IMR-90 (cell line): ENCODE measurements at regions not wholly inside any gene's neighbourhood (a gene's known extent, or its start where the extent isn't known, plus 50 kb on each side); places are given as distances from the start of the nearest gene placed in this dataset.

Experiments
- ATAC-seq: fragments of 200-7000 bp; cut with Tn5 transposase; 2 replicates; pipeline ENCODE4 v1.9.1; 2020; ENCODE audit warnings: low read depth, mild to moderate bottlenecking, moderate library complexity
- BruUV-seq: library from RNA; stranded (reverse); fragments of 400-500 nt; replicated peaks from 2 replicates; lab custom pipeline; 2021; lab: Mats Ljungman, UMichigan
- CTCF ChIA-PET: fragments of 300-600 bp; formaldehyde crosslinking; extraction: SDS; loops from one replicate; lab custom pipeline; 2021; ENCODE audit warnings: antibody characterized with exemption; lab: Yijun Ruan, JAX
- POLR2A ChIA-PET: fragments of 300-600 bp; sonication (Branson Sonifier 250); formaldehyde crosslinking; loops from one replicate; lab custom pipeline; 2022; ENCODE audit warnings: antibody characterized with exemption; ENCODE audit not compliant: unreplicated experiment; lab: Charles Lee
- DNase-seq: peaks from one replicate; pipeline ENCODE4 v3.0.0; 2013
- H2AFZ ChIP-seq: replicated peaks from 2 replicates; pipeline ENCODE3; 2013; ENCODE audit warnings: low read length, mild to moderate bottlenecking; ENCODE audit not compliant: poor library complexity
- H2AK5ac ChIP-seq: 2 replicates; pipeline ENCODE4 v1.6.1; 2013; ENCODE audit warnings: low read depth, low read length, inconsistent platforms
- H2AK9ac ChIP-seq: replicated peaks from 2 replicates; pipeline ENCODE3; 2013; ENCODE audit warnings: mild to moderate bottlenecking, low read depth, low read length, moderate library complexity; ENCODE audit not compliant: poor library complexity
- H2BK120ac ChIP-seq: 2 replicates; pipeline ENCODE4 v1.6.1; 2013; ENCODE audit warnings: low read depth, low read length, inconsistent platforms
- H2BK15ac ChIP-seq: 3 replicates; pipeline ENCODE4 v1.6.1; 2013; ENCODE audit warnings: low read depth, low read length, inconsistent platforms
- H2BK20ac ChIP-seq: 2 replicates; pipeline ENCODE4 v1.6.1; 2013; ENCODE audit warnings: low read depth, mild to moderate bottlenecking, inconsistent platforms, low read length, moderate library complexity
- H2BK5ac ChIP-seq: 2 replicates; pipeline ENCODE4 v1.6.1; 2013; ENCODE audit warnings: mild to moderate bottlenecking, low read depth, low read length, inconsistent platforms; ENCODE audit not compliant: poor library complexity, severe bottlenecking
- H3K14ac ChIP-seq: replicated peaks from 2 replicates; pipeline ENCODE4 v1.6.1; 2013; ENCODE audit warnings: low read depth, low read length, inconsistent platforms
- H3K18ac ChIP-seq: 2 replicates; pipeline ENCODE4 v1.6.1; 2013; ENCODE audit warnings: low read depth, low read length, control low read depth
- H3K23ac ChIP-seq: 2 replicates; pipeline ENCODE4 v1.6.1; 2013; ENCODE audit warnings: low read depth, low read length, inconsistent platforms
- H3K27ac ChIP-seq: 2 replicates; pipeline ENCODE4 v1.5.1; 2013; ENCODE audit warnings: mild to moderate bottlenecking, control low read depth, low read length; ENCODE audit not compliant: insufficient read depth
- H3K27me3 ChIP-seq: 2 replicates; pipeline ENCODE4 v1.6.1; 2013; ENCODE audit warnings: low read length; ENCODE audit not compliant: control insufficient read depth, insufficient read depth
- H3K36me3 ChIP-seq: 2 replicates; pipeline ENCODE4 v1.6.1; 2013; ENCODE audit warnings: low read length, mixed read lengths; ENCODE audit not compliant: control insufficient read depth, insufficient read depth
- H3K4ac ChIP-seq: 2 replicates; pipeline ENCODE4 v1.6.1; 2013; ENCODE audit warnings: low read depth, low read length, inconsistent platforms
- H3K4me1 ChIP-seq: 2 replicates; pipeline ENCODE4 v1.6.1; 2013; ENCODE audit warnings: low read length, mixed read lengths; ENCODE audit not compliant: control insufficient read depth, insufficient read depth
- H3K4me2 ChIP-seq: 2 replicates; pipeline ENCODE4 v1.6.1; 2013; ENCODE audit warnings: low read depth, mild to moderate bottlenecking, control low read depth, low read length, moderate library complexity
- H3K4me3 ChIP-seq: 2 replicates; pipeline ENCODE4 v1.5.1; 2013; ENCODE audit warnings: low read depth, mild to moderate bottlenecking, control low read depth, low read length, moderate library complexity; ENCODE audit not compliant: insufficient read depth
- H3K56ac ChIP-seq: 2 replicates; pipeline ENCODE4 v1.6.1; 2013; ENCODE audit warnings: low read length, inconsistent platforms; ENCODE audit not compliant: insufficient read depth; ENCODE audit errors: extremely low read depth
- H3K79me1 ChIP-seq, 2 experiments: 2 replicates each; pipeline ENCODE4 v1.6.1; 2013; ENCODE audit warnings: low read length in 2 of 2, inconsistent platforms in 1 of 2, low read depth in 1 of 2
- H3K9ac ChIP-seq: 2 replicates; pipeline ENCODE4 v1.6.1; 2013; ENCODE audit warnings: low read depth, low read length, control low read depth
- H3K9me1 ChIP-seq: 2 replicates; pipeline ENCODE4 v1.6.1; 2013; ENCODE audit warnings: low read length, inconsistent platforms; ENCODE audit not compliant: insufficient read depth
- H3K9me3 ChIP-seq: 2 replicates; pipeline ENCODE4 v1.6.1; 2013; ENCODE audit warnings: low read length; ENCODE audit not compliant: control insufficient read depth, insufficient read depth
- H4K20me1 ChIP-seq: 2 replicates; pipeline ENCODE4 v1.6.1; 2013; ENCODE audit warnings: low read length, inconsistent platforms; ENCODE audit not compliant: insufficient read depth
- H4K5ac ChIP-seq: 2 replicates; pipeline ENCODE4 v1.6.1; 2013; ENCODE audit warnings: mild to moderate bottlenecking, low read depth, low read length, control low read depth
- H4K8ac ChIP-seq, 2 experiments: 2 replicates each; pipeline ENCODE4 v1.6.1; 2013; ENCODE audit warnings: low read depth in 2 of 2, low read length in 2 of 2, control low read depth in 1 of 2, inconsistent platforms in 1 of 2
- H4K91ac ChIP-seq: 2 replicates; pipeline ENCODE4 v1.6.1; 2013; ENCODE audit warnings: low read depth, low read length, inconsistent platforms; ENCODE audit not compliant: insufficient read depth
- CEBPB ChIP-seq: IDR thresholded peaks from 2 replicates; pipeline ENCODE4 v1.6.1; 2012; ENCODE audit warnings: low read depth, low read length, improper control_type of control experiment
- MXI1 ChIP-seq: IDR thresholded peaks from 2 replicates; pipeline ENCODE4 v1.6.1; 2012; ENCODE audit warnings: low read depth, mild to moderate bottlenecking, low read length, moderate library complexity, borderline replicate concordance
- RAD21 ChIP-seq: IDR thresholded peaks from 2 replicates; pipeline ENCODE4 v1.6.1; 2012; ENCODE audit warnings: low read length, improper control_type of control experiment
- SMC3 ChIP-seq: fragments of 150-350 bp; IDR thresholded peaks from 2 replicates; pipeline ENCODE4 v1.6.1; 2016; ENCODE audit warnings: low read depth, mild to moderate bottlenecking, antibody characterized with exemption, low read length, moderate library complexity
- WGBS, 2 experiments: methylation state at CpG; one replicate each; pipeline versions ENCODE4 v1.1.5 to v1.1.7; 2013; ENCODE audit warnings: missing lambda C conversion rate in 2 of 2; ENCODE audit not compliant: insufficient read length in 1 of 2; ENCODE audit errors: extremely low coverage in 2 of 2; 5-methylcytosine and 5-hydroxymethylcytosine counted together
- dilution Hi-C: fragments of 300-500 bp; cut with HindIII; formaldehyde crosslinking; loops from one replicate; pipeline ENCODE4 v1.14.3; 2018; ENCODE audit warnings: low sequenced_read_pairs; ENCODE audit not compliant: unreplicated experiment
- in situ Hi-C: fragments of 300-500 bp; cut with MboI; formaldehyde crosslinking; loops from 3 replicates; pipeline ENCODE4 v1.14.3; 2019; ENCODE audit warnings: low sequenced_read_pairs, inconsistent platforms, mixed read lengths
- intact Hi-C: fragments of 100-400 bp; cut with micrococcal nuclease; formaldehyde crosslinking; loops from 2 replicates; pipeline ENCODE4 v1.10.0; 2022

DNA sequence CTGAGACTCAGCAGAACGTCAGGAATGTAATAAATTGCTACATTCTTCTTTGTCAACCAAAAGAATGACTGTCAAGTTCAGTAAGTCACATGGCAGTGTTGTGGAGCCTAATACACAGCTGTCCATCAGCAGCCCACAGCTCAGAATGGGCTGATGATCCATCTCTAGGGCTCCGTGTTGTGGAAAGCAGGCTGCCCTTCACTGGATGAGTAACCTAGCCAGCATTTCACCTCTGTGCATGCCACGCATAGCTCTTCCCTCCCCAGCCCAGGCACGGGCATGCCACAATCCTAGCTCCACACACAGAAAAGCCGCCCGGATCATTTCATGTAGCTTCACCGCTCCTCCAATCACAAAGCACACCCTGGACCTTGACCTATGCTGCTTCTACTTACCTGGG, 878.0 kb upstream of the TMEM132C start:
- intact Hi-C loops (no loop called here), in situ Hi-C loops (no loop called here), dilution Hi-C loops (no loop called here)
- H4K20me1 ChIP-seq: no peaks in the 10 kb centered on the region
- H4K8ac ChIP-seq: no peak overlapping the region
- H3K56ac ChIP-seq: no peak overlapping the region
- POLR2A ChIA-PET: no interaction called here
- H2BK120ac ChIP-seq: no peak overlapping the region
- H4K5ac ChIP-seq: no peak overlapping the region
- no peaks in the 10 kb centered on the region for H3K27me3 ChIP-seq
- ATAC-seq: no peak
- no peak overlapping the region for H3K18ac ChIP-seq
- no peak overlapping the region for H2BK5ac ChIP-seq
- H2BK20ac ChIP-seq: no peak overlapping the region
- no peaks in the 10 kb centered on the region for H3K4me1 ChIP-seq
- H3K4me2 ChIP-seq: no peak overlapping the region
- H3K9me1 ChIP-seq: no peaks in the 10 kb centered on the region
- TF ChIP-seq SMC3: no peak
- TF ChIP-seq CEBPB: no peak
- TF ChIP-seq RAD21: no peak
- no peak for TF ChIP-seq MXI1
- CTCF ChIA-PET: interaction anchor here (1.1 kb wide), 1 partner anchor 288 kb away, joined by 3 read pairs; no protein-coding TSS in a partner anchor
- no peak overlapping the region for H2AK5ac ChIP-seq
- H2BK15ac ChIP-seq: no peak overlapping the region
- H2AK9ac ChIP-seq: no peak overlapping the region
- H3K27ac ChIP-seq: no peak overlapping the region
- 40% methylated on average over 1 of the region's 7 CpGs; no CpG with 5 or more reads in 1 of the 2 experiments for WGBS, 2 experiments
- H3K23ac ChIP-seq: no peak overlapping the region
- H3K79me1 ChIP-seq: no peaks in the 10 kb centered on the region
- H3K9ac ChIP-seq: no peak overlapping the region
- H3K36me3 ChIP-seq: no peaks in the 10 kb centered on the region
- H2AFZ ChIP-seq: no peak overlapping the region
- DNase-seq: no peak
- H3K4ac ChIP-seq: no peak overlapping the region
- H3K4me3 ChIP-seq: no peak overlapping the region
- H3K14ac ChIP-seq: no peak overlapping the region
- H4K91ac ChIP-seq: no peak overlapping the region
- peaks cover 3% of the 10 kb centered on the region; the same call in 1 of the 2 replicates for H3K9me3 ChIP-seq
- no TSS peak for BruUV-seq
